Lower leg skin (tissue), 3 donors: ENCODE measurements at regions not wholly inside any gene's neighbourhood (a gene's known extent, or its start where the extent isn't known, plus 50 kb on each side); places are given as distances from the start of the nearest gene placed in this dataset.

Experiments used
- CTCF ChIP-seq, 3 donors: fragments of 450-650 bp; IDR thresholded peaks; one replicate each; pipeline ENCODE4 v1.5.1; 2016; ENCODE audit warnings: antibody characterized with exemption in 3 of 3, mild to moderate bottlenecking in 3 of 3, moderate library complexity in 2 of 3
- POLR2A ChIP-seq, 2 donors: fragments of 450-650 bp; IDR thresholded peaks; one replicate each; pipeline ENCODE4 v1.6.1; 2016 to 2017; ENCODE audit warnings: antibody characterized with exemption in 2 of 2, mild to moderate bottlenecking in 1 of 2, moderate library complexity in 1 of 2

DNA sequence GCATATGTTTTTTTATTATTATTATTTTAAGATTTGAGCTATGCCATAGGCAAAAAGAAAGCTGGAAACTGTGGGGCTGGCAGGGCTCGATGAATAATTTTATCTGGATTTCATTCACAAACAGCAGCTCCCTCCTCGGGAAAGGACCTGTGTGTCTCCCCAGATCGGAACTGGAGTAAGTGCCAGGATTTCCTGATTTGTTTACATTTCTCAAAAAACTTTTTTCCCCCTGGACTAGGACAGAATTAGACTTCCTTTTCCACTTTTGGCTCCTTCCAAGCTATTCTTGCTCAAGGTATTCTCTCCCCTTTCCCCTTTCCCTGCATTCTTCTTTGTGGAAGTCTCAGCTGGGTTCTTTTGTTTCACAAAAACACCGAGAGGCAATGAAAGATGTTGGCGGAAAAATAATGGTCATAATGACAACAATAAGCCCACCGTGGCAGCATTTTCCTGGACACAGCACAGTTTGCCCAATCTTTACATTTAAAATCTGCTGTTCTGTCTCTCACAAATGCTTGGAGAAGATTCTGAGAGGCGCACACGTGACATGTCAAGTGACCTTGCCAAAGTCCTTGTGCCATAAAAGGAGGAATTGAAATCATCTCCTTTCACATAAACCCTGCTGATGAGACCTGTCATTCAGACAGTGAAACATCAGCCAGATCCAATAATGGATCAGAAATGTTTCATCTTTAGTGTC, 85.8 kb upstream of the PREP start:
- no peak for TF ChIP-seq CTCF (IDR thresholded peaks at IDR 0.05)
- TF ChIP-seq POLR2A (IDR thresholded peaks at IDR 0.05), result no peak
